GM12865 (cell line): ENCODE measurements at regions not wholly inside any gene's neighbourhood (a gene's known extent, or its start where the extent isn't known, plus 50 kb on each side); places are given as distances from the start of the nearest gene placed in this dataset.

Experiments
- DNase-seq: peaks from one replicate; pipeline ENCODE4 v3.0.0; 2010; ENCODE audit warnings: low read depth
- H3K4me3 ChIP-seq: 2 replicates; pipeline ENCODE4 v1.5.1; 2011; ENCODE audit warnings: mild to moderate bottlenecking, low read depth, low read length, control low read depth
- CTCF ChIP-seq: IDR thresholded peaks from 2 replicates; pipeline ENCODE4 v1.5.1; 2011; ENCODE audit warnings: low read length, control low read depth, low read depth, inconsistent platforms; ENCODE audit not compliant: insufficient read depth; ENCODE audit errors: missing control alignments

GRCh38 chr9:32255026-32255425 is 129.4 kb upstream of the ACO1 start:
- DNase-seq: no peak
- no peak overlapping the region for H3K4me3 ChIP-seq
- TF ChIP-seq CTCF: no peak

GRCh38 chr9:32258482-32258881 is 126.0 kb upstream of the ACO1 start:
- TF ChIP-seq CTCF: no peak
- DNase-seq: no peak
- no peak overlapping the region for H3K4me3 ChIP-seq

- H3K4me3 ChIP-seq: no peak overlapping the region
- DNase-seq: no peak
These were observed 124.1 kb upstream of the ACO1 start for GRCh38 chr9:32260151-32260862.

GRCh38 chr9:32264170-32264864 is 120.1 kb upstream of the ACO1 start:
- no peak overlapping the region for H3K4me3 ChIP-seq
- TF ChIP-seq CTCF: no peak
- DNase-seq: no peak

More at GRCh38 chr9:32260151-32260862, 124.1 kb upstream of the ACO1 start:
- TF ChIP-seq CTCF: no peak

- TF ChIP-seq CTCF: no peak
- DNase-seq: no peak
- H3K4me3 ChIP-seq: no peak overlapping the region
These were observed 119.4 kb upstream of the ACO1 start for GRCh38 chr9:32265037-32265436.

- no peak for DNase-seq
- no peak overlapping the region for H3K4me3 ChIP-seq
- TF ChIP-seq CTCF: no peak
These were observed 105.5 kb upstream of the ACO1 start for GRCh38 chr9:32278991-32279390.
